ENCODE measurements at regions not wholly inside any gene's neighbourhood (a gene's known extent, or its start where the extent isn't known, plus 50 kb on each side); places are given as distances from the start of the nearest gene placed in this dataset. TPM values are rescaled to one million over a fixed set of nuclear protein-coding genes. Genes with fewer than 3 reads are reported as not detected.

Small RNAs in the stretch of these regions (small RNA-seq; reads per million reads assigned to genes)
- gene AL589743.6 (ENCODE audit: low replicate concordance), result not detected

All from spinal cord (tissue), 1 donor.